ENCODE measurements at regions not wholly inside any gene's neighbourhood (a gene's known extent, or its start where the extent isn't known, plus 50 kb on each side); places are given as distances from the start of the nearest gene placed in this dataset.
"Not testable (repeated sequence)": the region's sequence is repeated elsewhere in the genome, so short reads cannot be mapped to it uniquely, and the experiment has no call there.

DNA sequence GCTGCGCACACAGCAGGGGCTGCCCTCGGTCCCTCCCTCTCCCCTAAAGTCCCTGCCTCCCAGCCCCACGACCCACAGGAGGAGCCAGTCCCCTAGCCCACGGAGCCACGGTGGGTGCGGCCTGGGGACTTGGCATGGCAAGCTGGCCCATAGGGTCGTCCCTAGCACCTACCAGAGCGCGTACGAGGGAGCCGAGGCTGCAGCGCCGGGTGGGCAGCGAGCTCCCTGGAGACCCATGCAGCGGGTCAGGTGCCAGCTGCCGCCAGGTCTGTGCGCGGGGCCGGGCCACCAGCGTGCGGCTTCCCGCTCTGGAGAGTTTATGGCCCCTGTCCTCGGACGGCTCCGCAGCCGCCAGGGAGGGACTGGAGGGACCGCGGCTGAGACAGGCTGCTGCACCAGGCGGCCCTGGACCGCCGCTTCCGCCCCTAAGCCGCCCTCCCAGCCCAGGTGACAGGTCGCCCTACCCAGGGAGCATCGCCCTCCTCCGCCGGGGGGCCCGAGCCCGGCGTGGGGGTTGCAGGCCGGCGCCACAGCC, 273.6 kb downstream of the CCDC74A start:
- peak overlapping the region; percentile 15 for H3K4me3 ChIP-seq
- no peaks in the 10 kb centered on the region for H3K9me3 ChIP-seq
- no peaks in the 10 kb centered on the region for H3K27me3 ChIP-seq
- no peaks in the 10 kb centered on the region for H3K36me3 ChIP-seq
- H3K27ac ChIP-seq: no peak overlapping the region
- no peak for DNase-seq
- H3K4me1 ChIP-seq: no peaks in the 10 kb centered on the region
- intact Hi-C loops (cut with DNase I): loop anchor here (5.0 kb wide), 1 partner anchor 129 kb away; no protein-coding TSS in a partner anchor
- no peak for TF ChIP-seq CTCF (IDR thresholded peaks at IDR 0.05)
- no peak overlapping the region for H3K9ac ChIP-seq (ENCODE audit: low read depth in 2 of 2, low read length in 2 of 2)

DNA sequence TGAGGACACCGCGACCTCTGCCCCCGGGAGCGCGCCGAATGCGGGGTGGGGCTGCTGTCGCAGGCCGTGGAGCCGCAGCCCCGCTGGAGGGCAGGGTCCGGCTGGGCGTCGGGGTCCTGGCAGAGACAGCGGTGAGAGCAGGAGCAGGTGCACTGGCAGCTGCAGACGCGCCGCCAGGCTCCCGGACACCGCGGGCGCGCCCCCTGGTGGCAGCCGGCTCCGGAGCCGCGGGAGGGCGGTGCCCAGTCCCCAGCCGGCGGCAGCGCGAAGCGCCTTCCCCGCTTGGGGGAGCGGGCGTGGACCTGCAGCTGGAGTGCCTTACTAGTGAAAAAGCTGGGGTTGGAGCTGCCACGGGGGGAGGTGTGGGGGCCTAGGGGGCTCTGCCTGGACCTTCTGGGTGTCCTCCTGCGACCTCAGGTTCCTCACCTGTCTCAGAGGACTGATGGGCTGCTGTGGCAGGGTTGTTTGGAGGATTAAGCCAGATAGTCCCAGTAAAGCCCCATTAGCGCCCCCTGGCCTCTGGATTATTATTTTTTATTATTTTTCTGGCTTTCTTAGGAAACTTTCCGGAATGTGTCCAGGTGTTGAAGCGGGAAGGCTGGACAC, 274.2 kb downstream of the CCDC74A start:
- not testable (repeated sequence) for H3K27me3 ChIP-seq; H3K4me1 ChIP-seq; H3K9me3 ChIP-seq; H3K36me3 ChIP-seq; H3K27ac ChIP-seq; H3K9ac ChIP-seq (ENCODE audit: low read depth in 2 of 2, low read length in 2 of 2)
- H3K4me3 ChIP-seq: peak overlapping the region; percentile 15
- peak; percentile 75 for DNase-seq
- TF ChIP-seq CTCF (IDR thresholded peaks at IDR 0.05): peak; percentile 66
- intact Hi-C loops (cut with DNase I): loop anchor here (5.0 kb wide), 1 partner anchor 130 kb away; no protein-coding TSS in a partner anchor

GRCh38 chr2:131802351-131802836, 274.7 kb downstream of the CCDC74A start:
- not testable (repeated sequence) for H3K4me1 ChIP-seq, H3K27me3 ChIP-seq, H3K9me3 ChIP-seq, H3K36me3 ChIP-seq, H3K27ac ChIP-seq
- Histone ChIP-seq H3K9ac (ENCODE audit: low read depth in 2 of 2, low read length in 2 of 2) (peak overlapping the region in 1 of 2 donors; percentile 12), H3K4me3 (peak overlapping the region; percentile 15)
- intact Hi-C loops (cut with DNase I): loop anchor here (5.0 kb wide), 1 partner anchor 130 kb away; no protein-coding TSS in a partner anchor
- DNase-seq: peak; percentile 42

- H3K9ac ChIP-seq (ENCODE audit: low read depth in 2 of 2, low read length in 2 of 2); H3K9me3 ChIP-seq; H3K4me1 ChIP-seq; H3K27ac ChIP-seq; H3K27me3 ChIP-seq; DNase-seq; H3K36me3 ChIP-seq; H3K4me3 ChIP-seq: not testable (repeated sequence)
- intact Hi-C loops (cut with DNase I): loop anchor here (5.0 kb wide), 1 partner anchor 131 kb away; no protein-coding TSS in a partner anchor
These were observed 275.5 kb downstream of the CCDC74A start for GRCh38 chr2:131803237-131803636.

GRCh38 chr2:131812605-131813004, 284.9 kb downstream of the CCDC74A start:
- H3K27me3 ChIP-seq; H3K4me1 ChIP-seq; H3K9ac ChIP-seq (ENCODE audit: low read depth in 2 of 2, low read length in 2 of 2); H3K4me3 ChIP-seq; H3K9me3 ChIP-seq; DNase-seq; intact Hi-C loops (cut with DNase I); H3K36me3 ChIP-seq; H3K27ac ChIP-seq: not testable (repeated sequence)

GRCh38 chr2:131813378-131813777, 285.7 kb downstream of the CCDC74A start:
- H3K4me1 ChIP-seq; H3K27ac ChIP-seq; H3K36me3 ChIP-seq; DNase-seq; H3K9me3 ChIP-seq; H3K27me3 ChIP-seq; H3K4me3 ChIP-seq; H3K9ac ChIP-seq (ENCODE audit: low read depth in 2 of 2, low read length in 2 of 2); intact Hi-C loops (cut with DNase I): not testable (repeated sequence)

DNA sequence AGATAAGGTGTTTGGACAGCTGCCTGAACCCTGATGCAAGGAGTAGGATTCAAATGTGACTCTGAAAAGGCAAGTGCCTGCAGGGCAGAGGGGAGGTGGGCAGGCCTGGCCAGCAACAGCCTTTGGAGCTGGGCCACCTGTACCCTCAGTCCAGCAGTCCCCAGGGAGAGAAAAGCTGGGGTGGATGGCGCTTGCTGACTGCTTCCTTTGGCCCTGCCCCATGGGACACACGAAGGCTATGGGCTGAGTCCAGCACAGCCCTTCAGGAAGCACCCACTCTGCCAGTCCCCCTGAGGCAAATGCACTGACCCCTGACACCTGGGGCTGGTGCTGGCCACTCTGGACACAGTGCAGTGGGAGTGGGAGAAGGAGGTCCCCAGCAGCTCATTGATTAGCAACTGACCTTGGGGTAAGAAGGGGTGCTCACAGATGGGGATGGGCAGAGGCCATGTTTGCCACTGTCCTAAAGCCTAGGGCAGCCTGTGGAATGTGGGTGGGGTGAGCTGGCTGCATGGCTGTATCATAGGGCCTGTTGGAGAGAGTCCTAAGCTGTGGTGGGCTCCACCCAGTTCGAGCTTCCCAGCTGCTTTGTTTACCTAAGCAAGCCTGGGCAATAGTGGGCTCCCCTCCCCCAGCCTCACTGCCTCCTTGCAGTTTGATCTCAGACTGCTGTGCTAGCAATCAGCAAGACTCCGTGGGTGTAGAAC, 290.7 kb downstream of the CCDC74A start:
- DNase-seq; H3K36me3 ChIP-seq; H3K9me3 ChIP-seq; intact Hi-C loops (cut with DNase I); H3K27me3 ChIP-seq; H3K27ac ChIP-seq; H3K4me3 ChIP-seq; H3K4me1 ChIP-seq; H3K9ac ChIP-seq (ENCODE audit: low read depth in 2 of 2, low read length in 2 of 2): not testable (repeated sequence)

DNA sequence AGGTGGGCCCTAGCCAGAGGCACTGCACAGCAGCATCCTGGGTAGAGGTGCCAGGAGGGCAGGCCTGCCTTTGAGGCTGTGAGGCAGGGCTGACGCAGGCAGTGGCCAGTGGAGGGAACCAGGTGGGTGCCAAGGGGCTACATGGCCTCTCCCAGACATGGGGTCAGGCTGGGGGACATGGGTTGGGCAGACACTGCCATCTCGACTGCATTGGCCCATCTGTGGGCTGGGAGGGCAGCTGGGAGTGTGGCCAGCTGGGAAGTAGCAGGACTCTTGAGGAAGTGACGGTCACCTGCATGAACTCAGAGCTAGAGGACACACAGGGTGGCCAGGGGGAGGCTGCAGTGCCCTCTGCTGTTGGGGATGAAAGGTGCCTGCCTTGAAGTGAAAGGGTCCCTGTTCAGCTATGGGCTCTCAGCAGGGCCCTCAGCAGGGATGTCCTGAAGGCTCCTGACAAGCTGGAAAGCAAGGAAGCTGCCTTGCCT, 294.6 kb downstream of the CCDC74A start:
- H3K27ac ChIP-seq; H3K9me3 ChIP-seq; H3K27me3 ChIP-seq; H3K9ac ChIP-seq (ENCODE audit: low read depth in 2 of 2, low read length in 2 of 2); H3K4me3 ChIP-seq; DNase-seq; intact Hi-C loops (cut with DNase I); H3K4me1 ChIP-seq; H3K36me3 ChIP-seq: not testable (repeated sequence)

DNA sequence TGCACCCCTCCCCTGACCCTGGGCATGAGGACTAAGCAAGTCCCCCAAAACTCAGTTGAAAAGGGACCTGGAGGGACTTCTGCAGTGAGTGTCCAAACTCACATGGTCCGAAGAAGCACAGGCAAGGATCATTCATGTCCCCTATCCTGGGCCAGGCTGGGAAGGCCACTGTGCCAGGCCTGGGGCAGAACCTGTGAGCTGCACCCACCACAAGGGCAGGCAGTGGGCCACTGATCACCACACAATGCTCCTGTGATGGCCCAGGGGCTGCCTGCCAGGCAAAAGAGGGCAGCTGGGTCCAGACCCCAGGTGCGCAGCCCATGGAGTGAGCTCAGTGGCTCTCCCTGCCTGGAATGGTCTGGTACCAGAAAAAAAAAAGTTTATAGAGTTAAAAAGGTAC, 295.4 kb downstream of the CCDC74A start:
- DNase-seq; H3K9ac ChIP-seq (ENCODE audit: low read depth in 2 of 2, low read length in 2 of 2); H3K9me3 ChIP-seq; H3K27me3 ChIP-seq; H3K4me1 ChIP-seq; intact Hi-C loops (cut with DNase I); H3K36me3 ChIP-seq; H3K4me3 ChIP-seq; H3K27ac ChIP-seq: not testable (repeated sequence)

DNA sequence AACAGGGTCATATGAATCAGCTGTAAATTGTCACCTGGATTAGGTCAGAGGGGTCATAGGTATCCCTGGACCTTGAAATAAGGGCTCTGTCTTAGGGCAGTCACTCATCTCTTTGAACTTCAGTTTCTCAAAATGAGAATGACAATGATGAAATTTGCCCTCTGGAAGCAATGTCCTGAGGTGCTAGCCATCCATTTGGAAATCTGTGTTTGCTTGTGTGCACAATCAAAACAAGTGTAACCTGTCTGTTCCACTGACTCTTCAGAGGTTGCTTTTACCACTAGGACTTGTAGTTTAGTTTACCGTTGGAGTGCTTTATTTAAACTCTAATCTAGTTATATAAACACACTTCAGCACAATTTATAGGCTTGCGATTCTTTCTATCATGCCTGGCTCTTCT, 297.3 kb downstream of the CCDC74A start:
- H3K4me1 ChIP-seq; H3K27me3 ChIP-seq; DNase-seq; H3K4me3 ChIP-seq; H3K9ac ChIP-seq (ENCODE audit: low read depth in 2 of 2, low read length in 2 of 2); intact Hi-C loops (cut with DNase I); H3K36me3 ChIP-seq; H3K9me3 ChIP-seq; H3K27ac ChIP-seq: not testable (repeated sequence)
